HEK293T (cell line): ENCODE measurements at regions not wholly inside any gene's neighbourhood (a gene's known extent, or its start where the extent isn't known, plus 50 kb on each side); places are given as distances from the start of the nearest gene placed in this dataset.

Source experiments
- ARNT ChIP-seq: fragments of 450-650 bp; IDR thresholded peaks from 2 replicates; pipeline ENCODE4 v1.6.1; 2017; ENCODE audit warnings: mild to moderate bottlenecking
- BHLHE40 ChIP-seq: fragments of 450-650 bp; IDR thresholded peaks from 2 replicates; pipeline ENCODE4 v1.6.1; 2016; ENCODE audit warnings: mild to moderate bottlenecking, moderate library complexity, borderline replicate concordance
- CTBP1 ChIP-seq: fragments of 450-650 bp; IDR thresholded peaks from 2 replicates; pipeline ENCODE4 v1.6.1; 2016; ENCODE audit warnings: borderline replicate concordance
- ELF4 ChIP-seq: fragments of 450-650 bp; IDR thresholded peaks from 2 replicates; pipeline ENCODE4 v1.6.1; 2017; ENCODE audit warnings: antibody characterized with exemption
- FOXA1 ChIP-seq: fragments of 450-650 bp; IDR thresholded peaks from 2 replicates; pipeline ENCODE4 v1.6.1; 2016; ENCODE audit warnings: mild to moderate bottlenecking
- FOXK2 ChIP-seq: fragments of 450-650 bp; IDR thresholded peaks from 2 replicates; pipeline ENCODE4 v1.6.1; 2016; ENCODE audit warnings: mild to moderate bottlenecking
- FOXM1 ChIP-seq: fragments of 450-650 bp; IDR thresholded peaks from 2 replicates; pipeline ENCODE4 v1.6.1; 2017; ENCODE audit warnings: mild to moderate bottlenecking, borderline replicate concordance
- HDGF ChIP-seq: fragments of 450-650 bp; IDR thresholded peaks from 2 replicates; pipeline ENCODE4 v1.6.1; 2017; ENCODE audit warnings: antibody characterized with exemption, borderline replicate concordance
- L3MBTL2 ChIP-seq: fragments of 450-650 bp; conservative IDR thresholded peaks from 2 replicates; pipeline ENCODE4 v1.6.1; 2016; ENCODE audit warnings: mild to moderate bottlenecking
- NFRKB ChIP-seq: fragments of 450-650 bp; IDR thresholded peaks from 2 replicates; pipeline ENCODE4 v1.6.1; 2016; ENCODE audit warnings: mild to moderate bottlenecking, moderate library complexity
- SP1 ChIP-seq: fragments of 450-650 bp; IDR thresholded peaks from 2 replicates; pipeline ENCODE4 v1.6.1; 2017
- SUZ12 ChIP-seq: fragments of 450-650 bp; IDR thresholded peaks from 2 replicates; pipeline ENCODE4 v1.6.1; 2016; ENCODE audit warnings: mild to moderate bottlenecking
- ZNF384 ChIP-seq: fragments of 450-650 bp; IDR thresholded peaks from 2 replicates; pipeline ENCODE4 v1.6.1; 2016
- TF ChIP-seq, protein P1 (sequence below): fragments of 450-650 bp; IDR thresholded peaks from 2 replicates; pipeline ENCODE4 v1.6.1; 2016

DNA sequence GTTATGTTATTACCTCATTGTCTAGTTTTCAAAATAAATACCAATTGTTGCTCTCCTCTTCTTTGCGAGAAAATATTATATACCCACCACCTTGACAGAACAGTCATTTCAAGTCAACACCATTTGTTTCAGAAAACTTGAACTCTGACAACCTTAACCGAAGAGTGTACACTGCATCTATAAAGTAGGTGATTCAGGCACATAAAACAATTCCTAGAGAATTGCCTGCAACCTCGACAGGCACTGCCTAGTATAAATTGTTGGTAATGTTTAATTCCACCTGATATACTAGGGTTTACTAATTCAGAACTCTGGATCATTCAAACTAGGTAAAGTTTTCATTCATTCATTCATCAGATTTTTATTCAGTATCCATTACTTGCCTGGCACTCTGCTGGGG, 121.8 kb downstream of the AKAIN1 start:
- TF ChIP-seq SUZ12: no peak
- TF ChIP-seq FOXK2: no peak
- no peak for TF ChIP-seq ELF4
- no peak for TF ChIP-seq L3MBTL2
- TF ChIP-seq SP1: no peak
- no peak for TF ChIP-seq ARNT
- no peak for TF ChIP-seq BHLHE40
- no peak for TF ChIP-seq CTBP1
- no peak for TF ChIP-seq FOXM1
- TF ChIP-seq HDGF: no peak
- TF ChIP-seq FOXA1: no peak
- TF ChIP-seq, protein P1, sequence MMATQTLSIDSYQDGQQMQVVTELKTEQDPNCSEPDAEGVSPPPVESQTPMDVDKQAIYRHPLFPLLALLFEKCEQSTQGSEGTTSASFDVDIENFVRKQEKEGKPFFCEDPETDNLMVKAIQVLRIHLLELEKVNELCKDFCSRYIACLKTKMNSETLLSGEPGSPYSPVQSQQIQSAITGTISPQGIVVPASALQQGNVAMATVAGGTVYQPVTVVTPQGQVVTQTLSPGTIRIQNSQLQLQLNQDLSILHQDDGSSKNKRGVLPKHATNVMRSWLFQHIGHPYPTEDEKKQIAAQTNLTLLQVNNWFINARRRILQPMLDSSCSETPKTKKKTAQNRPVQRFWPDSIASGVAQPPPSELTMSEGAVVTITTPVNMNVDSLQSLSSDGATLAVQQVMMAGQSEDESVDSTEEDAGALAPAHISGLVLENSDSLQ: no peak
- TF ChIP-seq NFRKB: no peak
- no peak for TF ChIP-seq ZNF384
